Large intestine (tissue), 3 donors: ENCODE measurements at regions not wholly inside any gene's neighbourhood (a gene's known extent, or its start where the extent isn't known, plus 50 kb on each side); places are given as distances from the start of the nearest gene placed in this dataset.

Experiments used
- DNase-seq, 2 donors: peaks; one replicate each; pipeline versions ENCODE4 v3.0.0 to v3.0.0-alpha.2; 2013
- H3K27ac ChIP-seq: one replicate; pipeline ENCODE4 v1.5.1; 2013; ENCODE audit warnings: low read length
- H3K27me3 ChIP-seq: 2 replicates; pipeline ENCODE4 v1.6.1; 2013; ENCODE audit warnings: low read length; ENCODE audit not compliant: control insufficient read depth, insufficient read depth
- H3K36me3 ChIP-seq: 2 replicates; pipeline ENCODE4 v1.6.1; 2013; ENCODE audit warnings: low read length; ENCODE audit not compliant: control insufficient read depth, insufficient read depth
- H3K4me1 ChIP-seq: one replicate; pipeline ENCODE4 v1.6.1; 2013; ENCODE audit warnings: low read length; ENCODE audit not compliant: control insufficient read depth, insufficient read depth
- H3K4me3 ChIP-seq: one replicate; pipeline ENCODE4 v1.5.1; 2013; ENCODE audit warnings: low read length
- H3K9me3 ChIP-seq: one replicate; pipeline ENCODE4 v1.6.1; 2013; ENCODE audit warnings: mild to moderate bottlenecking, low read depth, low read length, moderate library complexity; ENCODE audit not compliant: control insufficient read depth
- WGBS: methylation state at CpG from one replicate; pipeline ENCODE4 v1.1.5; 2013; ENCODE audit warnings: low lambda C conversion rate; ENCODE audit not compliant: insufficient coverage; 5-methylcytosine and 5-hydroxymethylcytosine counted together

GRCh38 chr3:194249323-194250097 is 101.6 kb downstream of the CPN2 start:
- Histone ChIP-seq H3K27ac (no peak overlapping the region), H3K4me1 (peaks cover 18% of the 10 kb centered on the region), H3K36me3 (no peaks in the 10 kb centered on the region), H3K9me3 (no peaks in the 10 kb centered on the region), H3K27me3 (no peaks in the 10 kb centered on the region), H3K4me3 (no peak overlapping the region)
- peak in 1 of 2 donors; percentile 28 for DNase-seq
- WGBS = no CpG with 5 or more reads among the region's 13 CpGs

DNA sequence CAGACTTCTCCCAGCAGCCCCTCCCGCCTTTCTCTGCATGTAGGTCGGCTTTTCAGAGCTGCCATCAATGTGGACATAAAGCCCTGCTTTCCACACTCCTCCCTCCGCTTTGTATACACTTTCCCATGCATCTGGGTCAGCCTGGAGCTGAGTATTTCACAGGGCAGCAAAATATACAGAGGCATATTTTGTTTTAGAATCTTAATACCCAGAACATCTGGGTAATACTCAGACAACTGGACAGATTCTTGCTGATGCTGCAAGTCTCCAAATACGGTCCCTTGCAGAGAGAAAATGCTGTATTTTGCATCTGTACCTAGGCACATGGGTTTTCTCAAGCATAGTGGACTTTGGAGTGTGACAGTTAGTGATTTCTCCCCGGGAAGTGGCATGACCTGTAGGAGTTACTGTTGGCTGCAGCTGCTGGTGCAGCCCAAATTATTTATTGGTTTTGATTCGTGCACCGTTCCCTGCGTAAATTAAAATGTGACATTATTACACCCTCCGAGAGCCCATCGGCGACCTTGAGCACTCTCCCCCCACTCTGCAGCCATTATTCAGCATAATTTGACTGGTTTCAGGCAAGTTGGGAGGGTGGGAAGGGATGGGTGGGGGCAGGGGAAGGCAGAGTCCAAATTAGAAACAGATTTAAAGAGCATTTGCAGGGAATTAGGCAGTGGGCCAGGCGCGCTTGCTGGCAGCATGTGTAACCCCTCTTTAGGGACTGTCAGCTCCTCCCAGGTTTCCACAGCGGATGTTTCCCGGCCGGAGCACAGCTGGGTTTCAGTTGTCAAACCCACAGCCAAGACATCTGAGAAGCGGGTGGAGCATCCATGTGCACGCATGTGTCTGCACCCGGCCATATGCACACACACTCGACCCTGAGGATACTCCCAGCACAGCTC is 100.8 kb downstream of the CPN2 start:
- no CpG with 5 or more reads among the region's 20 CpGs for WGBS

GRCh38 chr3:194251007-194251406 is 100.1 kb downstream of the CPN2 start:
- H3K4me3 ChIP-seq = no peak overlapping the region
- peaks cover 26% of the 10 kb centered on the region for H3K4me1 ChIP-seq
- no peaks in the 10 kb centered on the region for H3K9me3 ChIP-seq
- no peak for DNase-seq
- no peaks in the 10 kb centered on the region for H3K27me3 ChIP-seq
- no peak overlapping the region for H3K27ac ChIP-seq
- no peaks in the 10 kb centered on the region for H3K36me3 ChIP-seq
- WGBS = no CpG with 5 or more reads among the region's 10 CpGs

More for the DNA sequence above, 100.8 kb downstream of the CPN2 start:
- Histone ChIP-seq H3K27me3 (no peaks in the 10 kb centered on the region), H3K4me3 (no peak overlapping the region), H3K27ac (no peak overlapping the region), H3K9me3 (no peaks in the 10 kb centered on the region), H3K4me1 (peaks cover 19% of the 10 kb centered on the region), H3K36me3 (no peaks in the 10 kb centered on the region)
- peak in 1 of 2 donors; percentile 64 for DNase-seq

DNA sequence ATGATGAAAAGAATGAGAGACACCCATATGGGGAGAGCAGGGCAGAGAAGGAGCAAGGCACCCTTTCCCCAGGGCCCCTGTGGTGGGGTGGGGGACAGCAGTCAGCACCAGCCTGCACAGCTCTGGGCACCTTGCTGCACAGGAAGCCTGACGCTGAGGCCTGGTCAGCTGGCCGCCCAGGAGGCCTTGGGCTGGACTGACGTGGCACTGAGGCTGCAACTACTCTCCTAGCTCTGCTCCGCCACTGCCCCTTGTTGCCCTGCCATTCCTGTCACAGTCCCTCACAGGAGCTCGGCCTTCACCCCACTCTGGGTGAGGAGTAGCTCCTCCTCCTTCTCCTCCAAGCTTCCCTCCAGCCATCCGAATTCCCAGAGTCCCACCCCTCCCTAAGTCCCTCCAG is 99.7 kb downstream of the CPN2 start:
- Histone ChIP-seq H3K4me1 (peaks cover 28% of the 10 kb centered on the region), H3K27ac (no peak overlapping the region), H3K27me3 (no peaks in the 10 kb centered on the region), H3K9me3 (no peaks in the 10 kb centered on the region), H3K36me3 (no peaks in the 10 kb centered on the region), H3K4me3 (no peak overlapping the region)
- WGBS = no CpG with 5 or more reads among the region's 6 CpGs
- no peak for DNase-seq

- Histone ChIP-seq H3K4me3 (no peak overlapping the region), H3K36me3 (no peaks in the 10 kb centered on the region), H3K27ac (no peak overlapping the region), H3K9me3 (no peaks in the 10 kb centered on the region), H3K27me3 (no peaks in the 10 kb centered on the region), H3K4me1 (peaks cover 28% of the 10 kb centered on the region)
- WGBS = no CpG with 5 or more reads among the region's 18 CpGs
- DNase-seq = no peak
Measured at GRCh38 chr3:194251891-194252560, 99.1 kb downstream of the CPN2 start.

DNA sequence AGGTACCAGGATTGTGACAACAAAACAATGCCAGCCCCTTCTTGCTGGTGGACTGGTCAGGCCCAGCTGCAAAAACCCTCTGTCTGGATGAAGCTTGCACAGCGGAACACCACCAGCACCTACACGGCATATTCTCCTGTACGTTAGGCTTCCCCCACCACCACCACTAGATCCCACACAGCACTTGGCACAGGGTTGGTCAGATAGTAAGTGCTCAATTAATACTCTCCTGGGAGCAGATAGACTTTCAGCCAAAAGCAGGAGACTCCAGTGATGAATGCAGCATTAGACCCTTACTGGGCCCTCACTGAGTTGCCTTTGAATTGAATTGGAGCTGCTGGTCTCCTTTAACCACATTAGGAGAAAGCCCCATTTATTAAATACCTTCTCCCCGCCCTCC is 97.9 kb downstream of the CPN2 start:
- H3K4me3 ChIP-seq = no peak overlapping the region
- H3K27ac ChIP-seq = no peak overlapping the region
- no peaks in the 10 kb centered on the region for H3K27me3 ChIP-seq
- peaks cover 2% of the 10 kb centered on the region for H3K9me3 ChIP-seq
- no peaks in the 10 kb centered on the region for H3K36me3 ChIP-seq
- WGBS = no CpG with 5 or more reads among the region's 4 CpGs
- H3K4me1 ChIP-seq = peaks cover 28% of the 10 kb centered on the region
- DNase-seq = no peak

- Histone ChIP-seq H3K4me3 (no peak overlapping the region), H3K4me1 (peaks cover 28% of the 10 kb centered on the region), H3K9me3 (peaks cover 3% of the 10 kb centered on the region), H3K27me3 (no peaks in the 10 kb centered on the region), H3K27ac (no peak overlapping the region), H3K36me3 (no peaks in the 10 kb centered on the region)
- no CpG with 5 or more reads among the region's 7 CpGs for WGBS
- no peak for DNase-seq
Measured at GRCh38 chr3:194254040-194254439, 97.1 kb downstream of the CPN2 start.

DNA sequence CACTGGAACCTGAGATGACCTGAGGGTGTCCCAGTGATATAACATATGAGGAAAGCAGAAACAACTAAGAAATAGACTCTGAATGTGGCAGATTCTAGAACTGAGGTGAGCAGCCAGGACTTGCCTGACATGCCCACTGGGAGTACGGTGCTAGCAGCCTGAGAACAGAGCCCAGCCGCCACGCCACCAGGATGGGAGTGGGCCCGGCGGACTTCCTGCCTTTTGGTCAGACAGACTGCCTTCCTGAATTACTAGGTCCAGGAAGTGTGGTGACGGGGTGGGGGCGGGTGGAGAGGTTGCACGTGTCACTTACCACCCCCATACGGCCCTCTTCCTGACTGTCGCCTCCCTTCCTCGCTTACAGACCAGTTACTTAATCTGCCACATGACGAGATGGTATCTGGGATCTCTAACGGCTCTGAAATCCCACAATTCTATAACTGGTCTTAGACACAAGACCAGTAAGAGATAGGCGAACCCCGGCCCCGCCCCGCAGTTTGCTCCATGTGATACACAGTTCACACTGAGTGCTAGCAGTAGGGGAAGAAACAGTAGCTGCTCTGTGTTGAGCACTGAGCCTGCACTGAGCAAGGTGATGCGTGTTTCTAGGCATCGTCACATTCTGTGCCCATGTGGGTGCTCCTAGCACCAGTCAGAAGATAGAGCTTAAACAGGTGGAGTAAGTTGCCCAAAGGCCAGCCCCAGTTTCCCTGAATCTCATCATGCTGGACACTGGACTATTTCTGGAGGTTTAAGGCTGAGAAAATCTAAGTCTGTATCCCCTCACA is 95.7 kb downstream of the CPN2 start:
- Histone ChIP-seq H3K9me3 (peaks cover 3% of the 10 kb centered on the region), H3K4me1 (peaks cover 18% of the 10 kb centered on the region), H3K27ac (peak overlapping the region; percentile 48), H3K27me3 (no peaks in the 10 kb centered on the region), H3K36me3 (no peaks in the 10 kb centered on the region), H3K4me3 (peak overlapping the region; percentile 8)
- WGBS = no CpG with 5 or more reads among the region's 19 CpGs
- peak; percentile 76 to 91 for DNase-seq

DNA sequence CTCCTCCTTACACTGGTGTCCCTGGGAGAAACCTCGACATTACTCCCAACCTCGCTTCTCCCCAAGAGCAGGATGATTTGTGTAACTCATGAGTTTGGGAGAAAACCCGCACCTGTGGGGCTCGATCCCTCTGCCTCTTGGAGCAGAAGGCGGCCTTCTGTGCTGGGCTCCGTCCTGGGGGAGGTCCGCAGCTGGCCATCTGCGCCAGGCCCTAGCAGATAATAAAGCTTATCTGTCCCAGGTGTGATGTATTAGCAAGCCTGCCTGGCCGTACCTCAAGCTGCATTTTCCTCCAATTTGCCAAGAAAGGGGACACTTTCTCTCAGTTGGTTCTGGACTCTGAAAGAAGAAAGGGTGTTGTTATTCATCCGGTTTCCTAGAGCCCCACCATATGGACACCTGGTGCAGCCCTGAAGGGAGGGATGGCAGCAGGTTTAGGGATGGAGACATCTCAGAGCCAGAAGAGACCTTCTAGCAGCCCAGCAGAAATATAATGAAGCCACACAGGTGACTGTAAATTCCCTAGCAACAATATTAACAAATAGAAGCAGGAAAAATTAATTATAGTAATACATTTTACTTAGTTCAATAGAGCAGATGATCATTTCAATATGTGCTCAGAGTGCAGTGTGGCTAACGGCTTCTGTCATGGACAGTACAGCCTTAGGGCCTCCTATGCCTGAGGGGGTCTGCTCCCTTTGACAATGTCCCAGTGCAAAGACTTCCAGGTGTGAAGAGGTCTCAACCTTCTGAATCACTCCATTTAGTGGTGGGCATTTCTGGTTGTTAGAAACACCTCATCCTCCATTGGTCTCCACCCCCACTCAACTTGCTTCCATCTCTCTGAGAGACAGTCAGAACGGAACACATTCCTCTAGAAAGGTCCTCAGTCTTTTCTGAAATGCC is 94.8 kb downstream of the CPN2 start:
- peaks cover 11% of the 10 kb centered on the region for H3K4me1 ChIP-seq
- H3K27ac ChIP-seq = peak overlapping the region; percentile 30
- WGBS = 100% methylated on average over 1 of the region's 12 CpGs
- no peaks in the 10 kb centered on the region for H3K36me3 ChIP-seq
- H3K27me3 ChIP-seq = no peaks in the 10 kb centered on the region
- DNase-seq = no peak
- peaks cover 3% of the 10 kb centered on the region for H3K9me3 ChIP-seq
- H3K4me3 ChIP-seq = no peak overlapping the region
